IMR-90 (cell line): ENCODE measurements at regions not wholly inside any gene's neighbourhood (a gene's known extent, or its start where the extent isn't known, plus 50 kb on each side); places are given as distances from the start of the nearest gene placed in this dataset.

Experiments
- ATAC-seq: fragments of 200-7000 bp; cut with Tn5 transposase; 2 replicates; pipeline ENCODE4 v1.9.1; 2020; ENCODE audit warnings: low read depth, mild to moderate bottlenecking, moderate library complexity
- BruUV-seq: library from RNA; stranded (reverse); fragments of 400-500 nt; replicated peaks from 2 replicates; lab custom pipeline; 2021; lab: Mats Ljungman, UMichigan
- CTCF ChIA-PET: fragments of 300-600 bp; formaldehyde crosslinking; extraction: SDS; loops from one replicate; lab custom pipeline; 2021; ENCODE audit warnings: antibody characterized with exemption; lab: Yijun Ruan, JAX
- POLR2A ChIA-PET: fragments of 300-600 bp; sonication (Branson Sonifier 250); formaldehyde crosslinking; loops from one replicate; lab custom pipeline; 2022; ENCODE audit warnings: antibody characterized with exemption; ENCODE audit not compliant: unreplicated experiment; lab: Charles Lee
- DNase-seq: peaks from one replicate; pipeline ENCODE4 v3.0.0; 2013
- H2AFZ ChIP-seq: replicated peaks from 2 replicates; pipeline ENCODE3; 2013; ENCODE audit warnings: low read length, mild to moderate bottlenecking; ENCODE audit not compliant: poor library complexity
- H2AK5ac ChIP-seq: 2 replicates; pipeline ENCODE4 v1.6.1; 2013; ENCODE audit warnings: low read depth, low read length, inconsistent platforms
- H2AK9ac ChIP-seq: replicated peaks from 2 replicates; pipeline ENCODE3; 2013; ENCODE audit warnings: mild to moderate bottlenecking, low read depth, low read length, moderate library complexity; ENCODE audit not compliant: poor library complexity
- H2BK120ac ChIP-seq: 2 replicates; pipeline ENCODE4 v1.6.1; 2013; ENCODE audit warnings: low read depth, low read length, inconsistent platforms
- H2BK15ac ChIP-seq: 3 replicates; pipeline ENCODE4 v1.6.1; 2013; ENCODE audit warnings: low read depth, low read length, inconsistent platforms
- H2BK20ac ChIP-seq: 2 replicates; pipeline ENCODE4 v1.6.1; 2013; ENCODE audit warnings: low read depth, mild to moderate bottlenecking, inconsistent platforms, low read length, moderate library complexity
- H2BK5ac ChIP-seq: 2 replicates; pipeline ENCODE4 v1.6.1; 2013; ENCODE audit warnings: mild to moderate bottlenecking, low read depth, low read length, inconsistent platforms; ENCODE audit not compliant: poor library complexity, severe bottlenecking
- H3K14ac ChIP-seq: replicated peaks from 2 replicates; pipeline ENCODE4 v1.6.1; 2013; ENCODE audit warnings: low read depth, low read length, inconsistent platforms
- H3K18ac ChIP-seq: 2 replicates; pipeline ENCODE4 v1.6.1; 2013; ENCODE audit warnings: low read depth, low read length, control low read depth
- H3K23ac ChIP-seq: 2 replicates; pipeline ENCODE4 v1.6.1; 2013; ENCODE audit warnings: low read depth, low read length, inconsistent platforms
- H3K27ac ChIP-seq: 2 replicates; pipeline ENCODE4 v1.5.1; 2013; ENCODE audit warnings: mild to moderate bottlenecking, control low read depth, low read length; ENCODE audit not compliant: insufficient read depth
- H3K27me3 ChIP-seq: 2 replicates; pipeline ENCODE4 v1.6.1; 2013; ENCODE audit warnings: low read length; ENCODE audit not compliant: control insufficient read depth, insufficient read depth
- H3K36me3 ChIP-seq: 2 replicates; pipeline ENCODE4 v1.6.1; 2013; ENCODE audit warnings: low read length, mixed read lengths; ENCODE audit not compliant: control insufficient read depth, insufficient read depth
- H3K4ac ChIP-seq: 2 replicates; pipeline ENCODE4 v1.6.1; 2013; ENCODE audit warnings: low read depth, low read length, inconsistent platforms
- H3K4me1 ChIP-seq: 2 replicates; pipeline ENCODE4 v1.6.1; 2013; ENCODE audit warnings: low read length, mixed read lengths; ENCODE audit not compliant: control insufficient read depth, insufficient read depth
- H3K4me2 ChIP-seq: 2 replicates; pipeline ENCODE4 v1.6.1; 2013; ENCODE audit warnings: low read depth, mild to moderate bottlenecking, control low read depth, low read length, moderate library complexity
- H3K4me3 ChIP-seq: 2 replicates; pipeline ENCODE4 v1.5.1; 2013; ENCODE audit warnings: low read depth, mild to moderate bottlenecking, control low read depth, low read length, moderate library complexity; ENCODE audit not compliant: insufficient read depth
- H3K56ac ChIP-seq: 2 replicates; pipeline ENCODE4 v1.6.1; 2013; ENCODE audit warnings: low read length, inconsistent platforms; ENCODE audit not compliant: insufficient read depth; ENCODE audit errors: extremely low read depth
- H3K79me1 ChIP-seq, 2 experiments: 2 replicates each; pipeline ENCODE4 v1.6.1; 2013; ENCODE audit warnings: low read length in 2 of 2, inconsistent platforms in 1 of 2, low read depth in 1 of 2
- H3K9ac ChIP-seq: 2 replicates; pipeline ENCODE4 v1.6.1; 2013; ENCODE audit warnings: low read depth, low read length, control low read depth
- H3K9me1 ChIP-seq: 2 replicates; pipeline ENCODE4 v1.6.1; 2013; ENCODE audit warnings: low read length, inconsistent platforms; ENCODE audit not compliant: insufficient read depth
- H3K9me3 ChIP-seq: 2 replicates; pipeline ENCODE4 v1.6.1; 2013; ENCODE audit warnings: low read length; ENCODE audit not compliant: control insufficient read depth, insufficient read depth
- H4K20me1 ChIP-seq: 2 replicates; pipeline ENCODE4 v1.6.1; 2013; ENCODE audit warnings: low read length, inconsistent platforms; ENCODE audit not compliant: insufficient read depth
- H4K5ac ChIP-seq: 2 replicates; pipeline ENCODE4 v1.6.1; 2013; ENCODE audit warnings: mild to moderate bottlenecking, low read depth, low read length, control low read depth
- H4K8ac ChIP-seq, 2 experiments: 2 replicates each; pipeline ENCODE4 v1.6.1; 2013; ENCODE audit warnings: low read depth in 2 of 2, low read length in 2 of 2, control low read depth in 1 of 2, inconsistent platforms in 1 of 2
- H4K91ac ChIP-seq: 2 replicates; pipeline ENCODE4 v1.6.1; 2013; ENCODE audit warnings: low read depth, low read length, inconsistent platforms; ENCODE audit not compliant: insufficient read depth
- CTCF ChIP-seq: conservative IDR thresholded peaks from 2 replicates; pipeline ENCODE4 v1.5.1; 2012; ENCODE audit warnings: mild to moderate bottlenecking, low read depth, low read length, improper control_type of control experiment
- ELK1 ChIP-seq: fragments of 150-350 bp; IDR thresholded peaks from 2 replicates; pipeline ENCODE4 v1.6.1; 2016; ENCODE audit warnings: low read depth, mild to moderate bottlenecking, low read length, moderate library complexity, borderline replicate concordance
- MXI1 ChIP-seq: IDR thresholded peaks from 2 replicates; pipeline ENCODE4 v1.6.1; 2012; ENCODE audit warnings: low read depth, mild to moderate bottlenecking, low read length, moderate library complexity, borderline replicate concordance
- SMC3 ChIP-seq: fragments of 150-350 bp; IDR thresholded peaks from 2 replicates; pipeline ENCODE4 v1.6.1; 2016; ENCODE audit warnings: low read depth, mild to moderate bottlenecking, antibody characterized with exemption, low read length, moderate library complexity
- WGBS, 2 experiments: methylation state at CpG; one replicate each; pipeline versions ENCODE4 v1.1.5 to v1.1.7; 2013; ENCODE audit warnings: missing lambda C conversion rate in 2 of 2; ENCODE audit not compliant: insufficient read length in 1 of 2; ENCODE audit errors: extremely low coverage in 2 of 2; 5-methylcytosine and 5-hydroxymethylcytosine counted together
- dilution Hi-C: fragments of 300-500 bp; cut with HindIII; formaldehyde crosslinking; loops from one replicate; pipeline ENCODE4 v1.14.3; 2018; ENCODE audit warnings: low sequenced_read_pairs; ENCODE audit not compliant: unreplicated experiment
- in situ Hi-C: fragments of 300-500 bp; cut with MboI; formaldehyde crosslinking; loops from 3 replicates; pipeline ENCODE4 v1.14.3; 2019; ENCODE audit warnings: low sequenced_read_pairs, inconsistent platforms, mixed read lengths
- intact Hi-C: fragments of 100-400 bp; cut with micrococcal nuclease; formaldehyde crosslinking; loops from 2 replicates; pipeline ENCODE4 v1.10.0; 2022

DNA sequence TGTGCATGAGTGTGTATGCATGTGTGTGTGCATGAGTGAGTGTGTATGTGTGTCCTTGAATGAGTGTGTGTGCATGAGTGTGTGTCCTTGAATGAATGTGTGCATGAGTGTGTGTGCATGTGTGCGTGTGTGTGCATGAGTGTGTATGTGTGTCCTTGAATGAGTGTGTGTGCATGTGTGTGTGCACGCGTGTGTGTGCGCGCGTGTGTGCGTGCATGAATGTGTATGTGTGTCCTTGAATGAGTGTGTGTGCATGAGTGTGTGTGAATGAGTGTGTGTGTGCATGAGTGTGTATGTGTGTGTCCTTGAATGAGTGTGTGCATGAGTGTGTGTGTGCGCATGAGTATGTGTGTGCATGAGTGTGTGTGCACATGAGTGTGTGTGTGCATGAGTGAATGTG is 271.9 kb downstream of the RNF144A start:
- Histone ChIP-seq H3K4me1 (no peaks in the 10 kb centered on the region), H3K27ac (no peak overlapping the region), H3K4ac (no peak overlapping the region), H3K9me3 (peaks cover 4% of the 10 kb centered on the region), H3K9me1 (no peaks in the 10 kb centered on the region), H3K4me3 (no peak overlapping the region), H2AK9ac (no peak overlapping the region), H2BK120ac (no peak overlapping the region), H2AFZ (no peak overlapping the region), H4K20me1 (no peaks in the 10 kb centered on the region), H4K91ac (no peak overlapping the region), H3K18ac (no peak overlapping the region), H3K14ac (no peak overlapping the region), H2BK15ac (no peak overlapping the region), H2BK5ac (no peak overlapping the region), H3K4me2 (no peak overlapping the region), H2BK20ac (no peak overlapping the region), H3K23ac (no peak overlapping the region), H3K9ac (no peak overlapping the region), H3K27me3 (no peaks in the 10 kb centered on the region), H4K8ac (no peak overlapping the region), H3K36me3 (no peaks in the 10 kb centered on the region), H4K5ac (no peak overlapping the region), H2AK5ac (no peak overlapping the region), H3K79me1 (no peaks in the 10 kb centered on the region), H3K56ac (no peak overlapping the region)
- no peak for TF ChIP-seq SMC3
- TF ChIP-seq MXI1: no peak
- TF ChIP-seq ELK1: no peak
- TF ChIP-seq CTCF: no peak
- intact Hi-C loops (no loop called here), in situ Hi-C loops (no loop called here), dilution Hi-C loops (no loop called here)
- no TSS peak for BruUV-seq
- WGBS, 2 experiments: 78% methylated on average over 6 of the region's 8 CpGs; no CpG with 5 or more reads in 1 of the 2 experiments
- POLR2A ChIA-PET: no interaction called here
- no peak for DNase-seq
- CTCF ChIA-PET: interaction anchor here (0.7 kb wide), 1 partner anchor 160 kb away, joined by 6 read pairs; no protein-coding TSS in a partner anchor
- no peak for ATAC-seq
